Astrocyte of the cerebellum (primary cell): ENCODE measurements at regions not wholly inside any gene's neighbourhood (a gene's known extent, or its start where the extent isn't known, plus 50 kb on each side); places are given as distances from the start of the nearest gene placed in this dataset.

Experiments
- DNase-seq: peaks from one replicate; pipeline ENCODE4 v3.0.0-alpha.2; 2011; ENCODE audit warnings: low read depth
- H3K4me3 ChIP-seq: 2 replicates; pipeline ENCODE4 v1.5.1; 2011; ENCODE audit warnings: mild to moderate bottlenecking, low read depth, low read length, moderate library complexity
- in situ Hi-C: cut with HindIII; loops from 2 replicates; pipeline ENCODE4 v1.10.0; 2017; ENCODE audit warnings: low sequenced_read_pairs
- TF ChIP-seq, protein P1 (sequence below): IDR thresholded peaks from 2 replicates; pipeline ENCODE4 v1.5.1; 2012; ENCODE audit warnings: low read length, low read depth, moderate library complexity, mild to moderate bottlenecking; ENCODE audit errors: missing control alignments

DNA sequence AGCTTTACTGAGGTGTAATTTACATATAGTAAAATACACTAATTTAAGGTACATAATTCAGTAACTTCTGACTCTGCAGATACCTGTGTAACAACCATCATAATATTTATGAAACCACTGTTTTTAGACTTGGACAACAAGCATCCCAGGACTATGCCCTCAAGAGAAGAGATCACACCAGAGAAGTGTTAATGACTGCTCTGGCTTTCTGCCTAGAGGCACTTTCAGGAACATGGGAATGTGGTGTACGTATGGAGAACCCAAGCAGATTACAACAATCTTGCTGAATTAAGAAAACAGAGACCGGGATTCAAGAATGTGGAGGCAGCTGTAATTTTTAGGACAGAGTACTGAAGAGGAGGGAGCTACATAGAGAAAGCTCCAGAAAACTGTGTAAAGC, 475.2 kb downstream of the LPIN1 start:
- in situ Hi-C loops: no loop called here
- DNase-seq: no peak
- no peak overlapping the region for H3K4me3 ChIP-seq
- TF ChIP-seq, protein P1, sequence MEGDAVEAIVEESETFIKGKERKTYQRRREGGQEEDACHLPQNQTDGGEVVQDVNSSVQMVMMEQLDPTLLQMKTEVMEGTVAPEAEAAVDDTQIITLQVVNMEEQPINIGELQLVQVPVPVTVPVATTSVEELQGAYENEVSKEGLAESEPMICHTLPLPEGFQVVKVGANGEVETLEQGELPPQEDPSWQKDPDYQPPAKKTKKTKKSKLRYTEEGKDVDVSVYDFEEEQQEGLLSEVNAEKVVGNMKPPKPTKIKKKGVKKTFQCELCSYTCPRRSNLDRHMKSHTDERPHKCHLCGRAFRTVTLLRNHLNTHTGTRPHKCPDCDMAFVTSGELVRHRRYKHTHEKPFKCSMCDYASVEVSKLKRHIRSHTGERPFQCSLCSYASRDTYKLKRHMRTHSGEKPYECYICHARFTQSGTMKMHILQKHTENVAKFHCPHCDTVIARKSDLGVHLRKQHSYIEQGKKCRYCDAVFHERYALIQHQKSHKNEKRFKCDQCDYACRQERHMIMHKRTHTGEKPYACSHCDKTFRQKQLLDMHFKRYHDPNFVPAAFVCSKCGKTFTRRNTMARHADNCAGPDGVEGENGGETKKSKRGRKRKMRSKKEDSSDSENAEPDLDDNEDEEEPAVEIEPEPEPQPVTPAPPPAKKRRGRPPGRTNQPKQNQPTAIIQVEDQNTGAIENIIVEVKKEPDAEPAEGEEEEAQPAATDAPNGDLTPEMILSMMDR: no peak

DNA sequence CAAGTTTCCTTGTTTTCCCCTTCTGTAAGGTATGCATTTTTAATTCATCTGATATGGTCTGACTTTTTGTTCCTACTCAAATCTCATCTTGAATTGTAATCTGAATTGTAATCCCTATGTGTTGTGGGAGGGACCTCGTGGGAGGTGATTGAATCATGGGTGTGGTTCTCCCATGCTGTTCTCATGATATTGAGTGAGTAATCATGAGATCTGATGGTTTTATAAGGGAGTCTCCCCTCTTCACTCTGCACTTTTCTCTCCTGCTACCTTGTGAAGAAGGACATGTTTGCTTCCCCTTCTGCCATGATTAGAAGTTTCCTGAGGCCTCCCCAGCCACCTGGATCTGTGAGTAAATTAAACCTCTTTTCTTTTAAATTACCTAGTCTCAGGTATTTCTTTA, 476.1 kb downstream of the LPIN1 start:
- TF ChIP-seq, protein P1: no peak
- H3K4me3 ChIP-seq: no peak overlapping the region
- DNase-seq: no peak
- in situ Hi-C loops: no loop called here

DNA sequence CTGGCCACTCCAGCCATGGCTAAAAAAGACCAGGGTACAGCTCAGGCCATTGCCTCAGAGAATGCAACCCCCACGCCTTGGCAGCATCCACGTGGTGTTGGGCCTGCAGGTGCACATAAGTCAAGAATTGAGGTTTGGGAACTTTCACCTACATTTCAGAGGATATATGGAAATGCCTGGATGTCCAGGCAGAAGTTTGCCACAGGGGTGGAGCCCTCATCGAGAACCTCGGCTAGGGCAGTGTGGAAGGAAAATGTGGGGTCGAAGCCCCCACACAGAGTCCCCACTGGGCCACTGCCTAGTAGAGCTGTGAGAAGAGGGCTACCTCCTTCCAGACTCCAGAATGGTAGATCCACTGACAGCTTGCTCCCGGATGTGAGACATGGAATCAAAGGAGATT, 477.3 kb downstream of the LPIN1 start:
- TF ChIP-seq, protein P1: no peak
- in situ Hi-C loops: no loop called here
- no peak for DNase-seq
- H3K4me3 ChIP-seq: no peak overlapping the region

DNA sequence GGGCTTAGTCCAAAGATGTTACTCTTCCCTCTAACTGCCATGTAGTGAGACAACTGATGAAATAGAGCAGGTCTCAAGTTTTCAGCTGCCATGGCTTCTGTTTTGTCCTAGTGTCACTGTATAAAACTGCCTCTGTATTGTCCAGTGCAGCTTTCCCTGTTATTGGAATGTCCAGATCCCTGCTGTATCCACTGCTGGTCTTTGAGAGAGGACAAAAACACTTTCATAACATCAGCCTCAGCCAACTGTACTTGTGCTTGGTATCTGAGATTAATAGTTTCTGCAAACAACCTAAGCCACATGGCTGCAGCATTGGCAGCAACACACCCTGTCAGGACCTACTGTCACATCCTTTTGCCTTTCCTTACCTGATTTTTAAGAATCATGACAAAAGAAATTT, 480.2 kb downstream of the LPIN1 start:
- H3K4me3 ChIP-seq: no peak overlapping the region
- DNase-seq: no peak
- TF ChIP-seq, protein P1: no peak
- in situ Hi-C loops: no loop called here

DNA sequence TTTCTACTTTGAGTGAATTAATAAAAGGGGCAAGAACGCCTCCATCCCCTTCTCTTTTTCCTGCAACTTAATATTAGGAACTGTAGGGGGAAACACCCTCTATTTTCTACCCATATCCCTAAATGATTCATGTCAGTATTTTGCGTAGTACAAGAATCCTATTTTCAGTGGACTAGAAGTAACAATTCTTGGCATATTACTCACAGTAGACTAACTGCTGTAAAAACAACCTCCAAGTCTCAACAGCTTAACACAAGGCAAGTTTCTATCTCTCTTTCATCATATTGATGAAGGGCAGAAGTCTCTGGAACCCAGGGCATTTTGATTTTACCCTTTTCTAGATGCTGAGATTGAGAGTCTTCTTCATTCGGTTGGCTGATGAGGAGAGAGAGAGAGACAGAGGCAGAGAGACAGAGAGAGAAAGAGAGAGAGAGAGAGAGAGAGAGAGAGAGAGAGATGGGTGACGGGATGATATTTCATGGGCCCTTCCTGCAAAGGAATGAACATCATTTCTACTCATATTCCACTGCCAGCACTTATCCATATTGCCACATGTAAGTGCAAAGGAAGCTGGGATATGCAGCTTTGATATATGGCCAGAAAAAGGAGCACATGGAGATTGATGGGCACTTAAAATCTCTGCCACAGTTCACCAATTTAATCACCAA, 481.6 kb downstream of the LPIN1 start:
- DNase-seq: no peak
- TF ChIP-seq, protein P1: no peak
- no peak overlapping the region for H3K4me3 ChIP-seq
- in situ Hi-C loops: no loop called here

DNA sequence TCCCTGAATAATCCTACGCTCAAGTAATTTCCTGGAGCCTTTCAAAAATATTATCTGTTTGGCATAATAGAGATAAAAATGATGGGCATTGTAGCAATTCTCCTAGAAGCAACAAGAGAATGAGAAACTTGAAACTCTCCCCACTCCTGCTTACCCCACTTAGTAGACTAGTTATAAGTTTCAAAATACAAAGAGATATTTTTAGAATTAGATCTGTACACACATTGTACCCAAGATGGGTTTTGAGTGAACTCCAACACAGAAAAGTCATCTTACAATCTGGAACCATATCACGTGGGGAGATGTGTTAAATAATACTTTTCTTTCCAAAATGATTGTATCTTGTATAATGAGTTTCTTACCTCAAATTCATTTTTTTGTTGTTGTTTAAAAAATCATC, 484.9 kb downstream of the LPIN1 start:
- TF ChIP-seq, protein P1: no peak
- H3K4me3 ChIP-seq: no peak overlapping the region
- in situ Hi-C loops: no loop called here
- DNase-seq: no peak
